Epidermal melanocyte (primary cell): ENCODE measurements at regions not wholly inside any gene's neighbourhood (a gene's known extent, or its start where the extent isn't known, plus 50 kb on each side); places are given as distances from the start of the nearest gene placed in this dataset.

Experiments used
- DNase-seq: peaks from one replicate; pipeline ENCODE4 v3.0.0; 2011; ENCODE audit warnings: low spot score; ENCODE audit not compliant: insufficient read length

- no peak for DNase-seq
These were observed 361.0 kb upstream of the SEMA6D start for GRCh38 chr15:47356297-47356696.

- no peak for DNase-seq
These were observed 358.4 kb upstream of the SEMA6D start for GRCh38 chr15:47358876-47359275.

- DNase-seq: no peak
These were observed 357.0 kb upstream of the SEMA6D start for GRCh38 chr15:47360305-47360704.

- DNase-seq: no peak
These were observed 355.0 kb upstream of the SEMA6D start for GRCh38 chr15:47362118-47362905.

- no peak for DNase-seq
These were observed 353.7 kb upstream of the SEMA6D start for GRCh38 chr15:47363653-47364052.

GRCh38 chr15:47364230-47365141, 352.8 kb upstream of the SEMA6D start:
- no peak for DNase-seq

GRCh38 chr15:47366884-47367283, 350.4 kb upstream of the SEMA6D start:
- DNase-seq: no peak

GRCh38 chr15:47367726-47368390, 349.4 kb upstream of the SEMA6D start:
- DNase-seq: no peak

GRCh38 chr15:47371939-47372338, 345.4 kb upstream of the SEMA6D start:
- no peak for DNase-seq

- DNase-seq: no peak
These were observed 343.1 kb upstream of the SEMA6D start for GRCh38 chr15:47374222-47374621.

GRCh38 chr15:47376190-47376589, 341.1 kb upstream of the SEMA6D start:
- DNase-seq: no peak

GRCh38 chr15:47377465-47377864, 339.8 kb upstream of the SEMA6D start:
- no peak for DNase-seq

- no peak for DNase-seq
These were observed 338.8 kb upstream of the SEMA6D start for GRCh38 chr15:47378527-47378926.

GRCh38 chr15:47383102-47383501, 334.2 kb upstream of the SEMA6D start:
- no peak for DNase-seq

- no peak for DNase-seq
These were observed 333.5 kb upstream of the SEMA6D start for GRCh38 chr15:47383801-47384200.

GRCh38 chr15:47384341-47384740, 333.0 kb upstream of the SEMA6D start:
- no peak for DNase-seq

GRCh38 chr15:47384776-47385175, 332.5 kb upstream of the SEMA6D start:
- no peak for DNase-seq

- no peak for DNase-seq
These were observed 330.8 kb upstream of the SEMA6D start for GRCh38 chr15:47386459-47386858.

GRCh38 chr15:47388299-47388698, 329.0 kb upstream of the SEMA6D start:
- DNase-seq: no peak

GRCh38 chr15:47390208-47390765, 327.0 kb upstream of the SEMA6D start:
- no peak for DNase-seq

- DNase-seq: no peak
These were observed 323.0 kb upstream of the SEMA6D start for GRCh38 chr15:47394286-47394809.
